ENCODE measurements at regions not wholly inside any gene's neighbourhood (a gene's known extent, or its start where the extent isn't known, plus 50 kb on each side); places are given as distances from the start of the nearest gene placed in this dataset.
"Not testable (repeated sequence)": the region's sequence is repeated elsewhere in the genome, so short reads cannot be mapped to it uniquely, and the experiment has no call there.

DNA sequence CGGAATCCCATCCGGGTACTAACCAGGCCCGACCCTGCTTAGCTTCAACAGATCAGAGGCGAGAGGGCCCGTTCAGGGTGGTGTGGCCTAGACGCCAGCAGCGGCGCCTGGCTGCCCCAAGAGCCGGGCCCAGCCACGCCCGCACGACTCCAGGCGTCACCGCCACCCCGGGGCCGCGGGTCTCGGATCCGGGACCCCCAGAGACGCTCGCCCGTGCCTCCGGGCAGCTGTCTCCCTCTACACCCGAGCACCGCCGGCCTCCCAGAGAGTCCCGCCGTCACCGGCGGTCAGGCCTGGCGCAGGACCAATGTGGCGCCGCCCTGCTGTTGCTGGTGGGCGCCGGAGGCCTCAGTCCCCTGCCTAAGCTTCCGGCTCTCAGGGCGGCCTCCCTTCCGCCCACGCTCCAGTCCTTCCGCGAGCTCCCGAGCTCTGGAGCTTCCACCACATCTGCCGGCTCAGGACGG is 441.2 kb upstream of the DEFB115 start:
- peaks cover 14% of the 10 kb centered on the region for H3K36me3 Mint-ChIP-seq (ENCODE audit: low read depth)
- H3K9me3 Mint-ChIP-seq = peaks cover 21% of the 10 kb centered on the region
- TF ChIP-seq, protein P1, sequence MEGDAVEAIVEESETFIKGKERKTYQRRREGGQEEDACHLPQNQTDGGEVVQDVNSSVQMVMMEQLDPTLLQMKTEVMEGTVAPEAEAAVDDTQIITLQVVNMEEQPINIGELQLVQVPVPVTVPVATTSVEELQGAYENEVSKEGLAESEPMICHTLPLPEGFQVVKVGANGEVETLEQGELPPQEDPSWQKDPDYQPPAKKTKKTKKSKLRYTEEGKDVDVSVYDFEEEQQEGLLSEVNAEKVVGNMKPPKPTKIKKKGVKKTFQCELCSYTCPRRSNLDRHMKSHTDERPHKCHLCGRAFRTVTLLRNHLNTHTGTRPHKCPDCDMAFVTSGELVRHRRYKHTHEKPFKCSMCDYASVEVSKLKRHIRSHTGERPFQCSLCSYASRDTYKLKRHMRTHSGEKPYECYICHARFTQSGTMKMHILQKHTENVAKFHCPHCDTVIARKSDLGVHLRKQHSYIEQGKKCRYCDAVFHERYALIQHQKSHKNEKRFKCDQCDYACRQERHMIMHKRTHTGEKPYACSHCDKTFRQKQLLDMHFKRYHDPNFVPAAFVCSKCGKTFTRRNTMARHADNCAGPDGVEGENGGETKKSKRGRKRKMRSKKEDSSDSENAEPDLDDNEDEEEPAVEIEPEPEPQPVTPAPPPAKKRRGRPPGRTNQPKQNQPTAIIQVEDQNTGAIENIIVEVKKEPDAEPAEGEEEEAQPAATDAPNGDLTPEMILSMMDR (IDR thresholded peaks at IDR 0.05) = no peak
- peaks cover 14% of the 10 kb centered on the region for H3K27me3 Mint-ChIP-seq (ENCODE audit: insufficient read depth)
- no peak for DNase-seq
- no peak overlapping the region for H3K4me3 Mint-ChIP-seq
- no peaks in the 10 kb centered on the region for H3K4me1 Mint-ChIP-seq (ENCODE audit: low read depth)
- H3K27ac Mint-ChIP-seq = no peak overlapping the region

DNA sequence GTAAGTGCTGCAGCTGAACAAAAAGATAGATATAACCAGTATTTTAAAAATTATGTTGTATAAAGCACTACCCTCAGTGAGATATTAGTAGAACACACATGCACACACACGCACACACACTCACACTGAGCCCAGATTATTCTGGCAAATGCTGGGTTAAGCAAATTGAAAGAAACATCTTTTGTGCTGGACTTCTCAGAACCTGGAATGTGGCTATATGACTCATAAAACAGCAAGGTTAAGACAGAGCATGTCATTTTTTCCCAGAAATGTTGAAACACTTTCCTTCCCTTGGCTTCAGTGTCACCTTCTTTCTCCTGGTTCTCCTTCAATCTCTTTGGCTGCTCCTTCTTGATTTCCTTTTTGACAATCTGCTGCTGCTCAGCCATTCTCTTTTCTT is 435.8 kb upstream of the DEFB115 start:
- not testable (repeated sequence) for H3K36me3 Mint-ChIP-seq (ENCODE audit: low read depth); H3K27me3 Mint-ChIP-seq (ENCODE audit: insufficient read depth); H3K9me3 Mint-ChIP-seq; H3K4me1 Mint-ChIP-seq (ENCODE audit: low read depth); H3K4me3 Mint-ChIP-seq; H3K27ac Mint-ChIP-seq
- peak; percentile 22 for DNase-seq

DNA sequence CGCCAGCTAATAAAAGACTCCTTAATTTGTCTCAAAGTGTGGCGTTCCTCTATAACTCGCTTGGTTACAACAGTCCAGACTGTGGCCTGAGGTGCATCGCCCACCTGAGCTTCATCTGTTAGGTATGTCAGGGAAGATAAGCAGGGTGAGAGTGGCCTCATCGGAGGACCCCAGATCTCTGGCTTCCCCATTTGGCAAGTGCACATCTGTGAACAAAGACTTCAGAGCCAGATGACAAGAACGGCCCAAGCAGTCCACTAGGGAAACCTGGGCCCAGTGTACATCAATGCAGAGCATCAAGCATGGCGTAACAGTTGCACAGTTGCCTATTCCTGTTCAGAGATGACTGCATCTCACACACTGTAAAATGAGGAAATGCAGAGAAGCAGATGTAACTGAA is 432.8 kb upstream of the DEFB115 start:
- peaks cover 18% of the 10 kb centered on the region for H3K9me3 Mint-ChIP-seq
- not testable (repeated sequence) for H3K36me3 Mint-ChIP-seq (ENCODE audit: low read depth); H3K4me3 Mint-ChIP-seq; DNase-seq; H3K27ac Mint-ChIP-seq; H3K4me1 Mint-ChIP-seq (ENCODE audit: low read depth); H3K27me3 Mint-ChIP-seq (ENCODE audit: insufficient read depth)

DNA sequence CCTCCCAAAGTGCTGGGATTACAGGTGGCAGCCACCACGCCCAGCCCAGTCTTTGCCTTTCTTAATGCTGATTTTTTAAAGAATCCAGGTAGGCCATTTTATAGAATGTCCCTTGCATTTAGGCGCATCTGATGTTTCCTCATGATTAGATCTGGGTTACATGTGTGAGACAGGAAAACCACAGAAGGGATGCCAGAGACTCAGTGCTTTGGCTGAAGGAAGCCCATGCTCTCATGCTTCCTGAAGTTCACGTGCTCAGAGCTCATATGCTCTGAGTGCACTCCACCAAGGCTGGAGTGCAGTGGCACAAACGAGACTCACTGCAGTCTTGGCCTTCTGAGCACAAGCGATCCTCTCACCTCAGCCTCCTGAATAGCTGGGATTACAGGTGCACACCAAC is 411.5 kb upstream of the DEFB115 start:
- H3K4me3 Mint-ChIP-seq; H3K36me3 Mint-ChIP-seq (ENCODE audit: low read depth); H3K4me1 Mint-ChIP-seq (ENCODE audit: low read depth); H3K27me3 Mint-ChIP-seq (ENCODE audit: insufficient read depth); H3K27ac Mint-ChIP-seq; DNase-seq; H3K9me3 Mint-ChIP-seq: not testable (repeated sequence)

DNA sequence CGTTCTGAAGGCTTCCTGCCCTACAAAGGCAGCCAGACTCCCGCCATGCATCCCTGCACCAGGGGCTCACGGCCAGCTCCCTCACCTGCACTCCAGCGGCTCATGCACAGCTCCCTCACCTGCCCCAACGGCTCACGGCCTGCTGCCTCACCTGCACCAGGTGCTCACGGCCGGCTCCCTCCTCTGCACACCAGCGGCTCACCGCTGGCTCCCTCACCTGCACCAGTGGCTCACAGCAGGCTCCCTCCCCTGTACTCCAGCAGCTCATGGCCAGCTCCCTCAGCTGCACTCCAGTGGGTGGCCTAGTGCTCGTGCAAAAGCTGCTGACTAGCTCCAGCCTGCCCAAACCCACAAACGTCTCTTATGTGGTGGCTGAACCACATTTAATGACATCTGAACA is 389.2 kb upstream of the DEFB115 start:
- H3K27ac Mint-ChIP-seq; H3K27me3 Mint-ChIP-seq (ENCODE audit: insufficient read depth); H3K4me3 Mint-ChIP-seq; H3K4me1 Mint-ChIP-seq (ENCODE audit: low read depth); DNase-seq; H3K36me3 Mint-ChIP-seq (ENCODE audit: low read depth): not testable (repeated sequence)
- H3K9me3 Mint-ChIP-seq = peaks cover 32% of the 10 kb centered on the region

DNA sequence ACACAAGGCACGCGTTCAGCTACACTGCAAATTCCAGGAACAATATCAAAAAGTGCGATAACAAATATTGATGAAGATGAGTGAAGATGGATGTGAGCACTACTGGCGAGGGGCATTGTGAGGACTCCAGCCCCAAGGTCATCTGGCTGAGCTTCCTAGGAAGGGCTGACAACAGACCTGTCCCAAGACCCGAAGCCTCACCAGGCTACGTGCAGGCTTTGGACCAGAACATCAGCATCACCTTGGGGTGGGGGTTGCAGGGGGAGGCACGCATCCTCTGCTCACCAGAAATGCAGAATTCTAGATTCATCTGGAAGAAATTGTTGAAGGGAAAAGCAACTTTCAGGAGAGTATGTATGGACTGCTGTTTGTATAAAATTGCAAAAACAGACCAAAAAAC is 386.3 kb upstream of the DEFB115 start:
- not testable (repeated sequence) for DNase-seq; H3K27me3 Mint-ChIP-seq (ENCODE audit: insufficient read depth); H3K4me1 Mint-ChIP-seq (ENCODE audit: low read depth); H3K36me3 Mint-ChIP-seq (ENCODE audit: low read depth); H3K4me3 Mint-ChIP-seq; H3K27ac Mint-ChIP-seq
- H3K9me3 Mint-ChIP-seq = peaks cover 39% of the 10 kb centered on the region

DNA sequence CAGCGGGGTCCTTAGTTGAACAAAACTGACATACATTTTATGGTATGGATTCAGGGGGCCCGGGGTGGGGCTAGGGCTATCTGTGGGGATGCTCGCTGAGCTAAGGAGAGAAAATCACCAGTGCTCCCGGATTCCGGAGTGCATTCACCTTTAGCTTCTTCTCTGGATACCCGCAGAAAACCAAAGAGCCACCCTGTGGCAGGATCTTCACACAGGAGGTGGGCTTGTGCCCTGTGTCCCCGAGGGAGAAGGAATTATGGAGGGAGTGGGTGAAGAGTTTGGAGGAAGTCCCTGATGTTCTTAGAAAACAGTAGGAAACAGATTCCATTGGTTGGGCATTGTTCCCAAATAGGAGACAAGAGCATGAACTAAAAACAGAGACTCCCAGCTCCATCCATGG is 385.2 kb upstream of the DEFB115 start:
- not testable (repeated sequence) for DNase-seq; H3K36me3 Mint-ChIP-seq (ENCODE audit: low read depth); H3K4me1 Mint-ChIP-seq (ENCODE audit: low read depth); H3K27me3 Mint-ChIP-seq (ENCODE audit: insufficient read depth); H3K27ac Mint-ChIP-seq; H3K4me3 Mint-ChIP-seq
- H3K9me3 Mint-ChIP-seq = peaks cover 39% of the 10 kb centered on the region

DNA sequence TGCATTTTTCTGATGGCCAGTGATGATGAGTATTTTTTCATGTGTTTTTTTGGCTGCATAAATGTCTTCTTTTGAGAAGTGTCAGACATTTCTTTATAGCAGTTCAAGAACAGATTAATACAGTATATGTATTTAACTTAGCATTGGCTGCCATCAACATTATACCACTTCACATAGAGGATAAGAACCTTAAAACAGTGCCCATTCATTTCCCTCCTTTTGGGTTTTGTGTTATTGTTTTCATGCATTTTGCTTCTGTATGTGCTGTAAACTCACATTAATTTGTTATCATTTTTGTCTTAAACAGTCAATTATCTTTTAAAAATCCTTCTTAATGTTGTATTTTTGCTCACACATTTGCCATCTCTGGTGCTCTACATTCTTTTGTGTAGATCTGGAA is 381.6 kb upstream of the DEFB115 start:
- not testable (repeated sequence) for H3K4me1 Mint-ChIP-seq (ENCODE audit: low read depth); H3K4me3 Mint-ChIP-seq; H3K27ac Mint-ChIP-seq; H3K36me3 Mint-ChIP-seq (ENCODE audit: low read depth); DNase-seq; H3K27me3 Mint-ChIP-seq (ENCODE audit: insufficient read depth)
- H3K9me3 Mint-ChIP-seq = peaks cover 22% of the 10 kb centered on the region

DNA sequence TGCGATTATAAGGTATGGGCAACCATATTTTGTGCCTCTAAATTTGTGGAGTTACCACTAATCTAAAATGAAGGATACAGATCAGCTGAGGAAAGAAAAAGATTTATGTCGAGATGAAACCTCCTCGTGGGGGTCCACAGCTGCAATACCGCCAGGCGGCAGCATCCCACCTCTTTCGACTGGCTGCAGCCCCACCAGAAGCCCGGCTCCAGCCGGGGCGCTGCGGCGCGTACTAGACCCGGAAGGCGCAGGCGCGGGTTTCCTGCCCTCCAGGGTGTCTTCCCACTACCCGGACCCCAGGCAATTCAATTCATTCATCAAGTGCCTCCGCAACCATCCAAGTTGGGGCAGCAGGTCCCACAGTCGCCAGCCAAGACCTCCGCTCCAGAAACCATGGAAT is 366.1 kb upstream of the DEFB115 start:
- DNase-seq; H3K27ac Mint-ChIP-seq; H3K36me3 Mint-ChIP-seq (ENCODE audit: low read depth): not testable (repeated sequence)
- Mint-ChIP-seq H3K9me3 (peaks cover 11% of the 10 kb centered on the region; the same call in 1 of the 2 replicates), H3K4me3 (peak overlapping the region; percentile 46; the same call in 1 of the 2 replicates), H3K4me1 (ENCODE audit: low read depth) (peaks cover 17% of the 10 kb centered on the region; the same call in 1 of the 2 replicates), H3K27me3 (ENCODE audit: insufficient read depth) (peaks cover 40% of the 10 kb centered on the region)
- TF ChIP-seq, protein P1 (IDR thresholded peaks at IDR 0.05) = peak; percentile 42

All from HFFc6 (cell line).